Neural crest cell (in vitro differentiated cells): ENCODE measurements at regions not wholly inside any gene's neighbourhood (a gene's known extent, or its start where the extent isn't known, plus 50 kb on each side); places are given as distances from the start of the nearest gene placed in this dataset.

Experiments
- DNase-seq: peaks from one replicate; pipeline ENCODE4 v3.0.0; 2021; ENCODE audit warnings: low read depth, mixed read lengths, low spot score
- H3K27ac Mint-ChIP-seq: one replicate; pipeline ENCODE4 v1.8.0; 2021; ENCODE audit warnings: mild to moderate bottlenecking, mixed read lengths; ENCODE audit not compliant: unreplicated experiment
- H3K27me3 Mint-ChIP-seq: 2 replicates; pipeline ENCODE4 v1.8.0; 2021; ENCODE audit warnings: low read depth, mild to moderate bottlenecking, mixed read lengths
- H3K36me3 Mint-ChIP-seq: 2 replicates; pipeline ENCODE4 v1.8.0; 2021; ENCODE audit warnings: low read depth, mild to moderate bottlenecking, mixed read lengths
- H3K4me1 Mint-ChIP-seq: 2 replicates; pipeline ENCODE4 v1.8.0; 2021; ENCODE audit warnings: mixed read lengths
- H3K4me3 Mint-ChIP-seq: one replicate; pipeline ENCODE4 v1.8.0; 2021; ENCODE audit warnings: mild to moderate bottlenecking, mixed read lengths
- H3K9me3 Mint-ChIP-seq: 2 replicates; pipeline ENCODE4 v1.8.0; 2021; ENCODE audit warnings: mixed read lengths
- CTCF ChIP-seq: fragments of 200-600 bp; sonication (generic); conservative IDR thresholded peaks from 2 replicates; pipeline ENCODE4 v1.5.0; 2021; ENCODE audit warnings: antibody characterized with exemption, mild to moderate bottlenecking

- no peaks in the 10 kb centered on the region for H3K36me3 Mint-ChIP-seq
- no peaks in the 10 kb centered on the region for H3K27me3 Mint-ChIP-seq
- no peak overlapping the region for H3K4me3 Mint-ChIP-seq
- peaks cover 4% of the 10 kb centered on the region for H3K4me1 Mint-ChIP-seq
- no peak for TF ChIP-seq CTCF
- no peaks in the 10 kb centered on the region for H3K9me3 Mint-ChIP-seq
- DNase-seq, result no peak
- H3K27ac Mint-ChIP-seq, result no peak overlapping the region
Measured at GRCh38 chr1:187257476-187257875, 428.7 kb downstream of the PLA2G4A start.

- no peak overlapping the region for H3K4me3 Mint-ChIP-seq
- H3K9me3 Mint-ChIP-seq, result no peaks in the 10 kb centered on the region
- no peak overlapping the region for H3K27ac Mint-ChIP-seq
- no peak for TF ChIP-seq CTCF
- no peaks in the 10 kb centered on the region for H3K36me3 Mint-ChIP-seq
- no peak for DNase-seq
- H3K27me3 Mint-ChIP-seq, result no peaks in the 10 kb centered on the region
- peaks cover 13% of the 10 kb centered on the region for H3K4me1 Mint-ChIP-seq
Measured at GRCh38 chr1:187261637-187262036, 432.9 kb downstream of the PLA2G4A start.

GRCh38 chr1:187262731-187263130 lies 434.0 kb downstream of the PLA2G4A start:
- Mint-ChIP-seq H3K4me1 (peaks cover 13% of the 10 kb centered on the region), H3K36me3 (no peaks in the 10 kb centered on the region), H3K4me3 (no peak overlapping the region), H3K27me3 (no peaks in the 10 kb centered on the region), H3K27ac (no peak overlapping the region), H3K9me3 (no peaks in the 10 kb centered on the region)
- DNase-seq, result no peak
- no peak for TF ChIP-seq CTCF

- peak; percentile 81 for TF ChIP-seq CTCF
- H3K27ac Mint-ChIP-seq, result no peak overlapping the region
- H3K4me1 Mint-ChIP-seq, result peaks cover 13% of the 10 kb centered on the region
- no peak overlapping the region for H3K4me3 Mint-ChIP-seq
- no peaks in the 10 kb centered on the region for H3K9me3 Mint-ChIP-seq
- peak; percentile 18 for DNase-seq
- H3K27me3 Mint-ChIP-seq, result no peaks in the 10 kb centered on the region
- no peaks in the 10 kb centered on the region for H3K36me3 Mint-ChIP-seq
Measured at GRCh38 chr1:187264995-187265602, 436.4 kb downstream of the PLA2G4A start.

GRCh38 chr1:187266051-187266450 lies 437.3 kb downstream of the PLA2G4A start:
- Mint-ChIP-seq H3K4me1 (peaks cover 13% of the 10 kb centered on the region), H3K4me3 (no peak overlapping the region), H3K36me3 (no peaks in the 10 kb centered on the region), H3K27ac (no peak overlapping the region), H3K9me3 (no peaks in the 10 kb centered on the region), H3K27me3 (no peaks in the 10 kb centered on the region)
- TF ChIP-seq CTCF, result no peak
- no peak for DNase-seq
